HG03175 (cell line): ENCODE measurements at regions not wholly inside any gene's neighbourhood (a gene's known extent, or its start where the extent isn't known, plus 50 kb on each side); places are given as distances from the start of the nearest gene placed in this dataset.

ENCODE experiments used
- ATAC-seq: cut with Tn5 transposase; IDR thresholded peaks from one replicate; pipeline ENCODE4 v1.9.1; 2021; ENCODE audit warnings: mild to moderate bottlenecking, moderate library complexity; ENCODE audit not compliant: unreplicated experiment

DNA sequence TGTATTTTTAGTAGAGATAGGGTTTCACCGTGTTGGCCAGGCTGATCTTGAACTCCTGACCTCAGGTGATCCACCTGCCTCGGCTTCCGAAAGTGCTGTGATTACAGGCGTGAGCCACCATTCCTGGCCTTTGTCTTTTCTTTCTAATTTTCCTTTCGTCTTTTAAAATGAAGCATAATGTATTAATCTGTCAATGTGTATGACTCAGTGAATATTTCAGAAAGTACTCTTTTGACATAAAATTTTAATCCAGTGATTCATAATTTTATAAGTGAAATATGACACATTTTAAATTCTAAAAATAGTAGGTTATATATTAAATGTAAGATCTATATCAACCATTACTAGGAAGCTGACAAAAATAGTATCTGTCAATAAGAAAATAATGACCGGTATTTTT lies 1059.0 kb upstream of the PRMT6 start:
- no peak for ATAC-seq

DNA sequence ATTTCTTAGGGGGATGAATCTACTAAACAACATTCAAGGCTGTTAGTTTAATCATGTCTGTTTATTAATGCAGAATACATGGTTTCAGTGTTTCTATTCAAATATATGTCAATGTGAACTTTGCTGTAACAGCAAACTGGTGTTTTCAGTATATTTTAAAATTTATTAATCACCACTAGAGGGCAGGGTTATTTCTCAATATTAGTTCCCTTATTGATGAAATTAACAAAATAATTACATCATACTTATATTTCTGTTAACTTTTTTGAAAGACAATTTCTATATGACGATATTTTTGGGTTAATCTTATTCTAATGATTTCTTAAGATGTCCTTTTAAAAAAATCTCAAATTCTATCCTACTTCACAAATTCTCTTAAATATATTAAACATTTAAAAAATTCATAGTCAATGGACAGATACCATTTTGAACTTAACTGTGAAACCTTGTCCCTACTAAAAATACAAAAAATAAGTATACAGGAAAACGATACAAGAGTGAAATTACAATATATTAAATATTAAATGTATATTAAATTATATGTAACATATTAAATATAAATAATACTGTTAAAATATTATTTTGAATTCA lies 1034.1 kb upstream of the PRMT6 start:
- ATAC-seq = peak; percentile 47

DNA sequence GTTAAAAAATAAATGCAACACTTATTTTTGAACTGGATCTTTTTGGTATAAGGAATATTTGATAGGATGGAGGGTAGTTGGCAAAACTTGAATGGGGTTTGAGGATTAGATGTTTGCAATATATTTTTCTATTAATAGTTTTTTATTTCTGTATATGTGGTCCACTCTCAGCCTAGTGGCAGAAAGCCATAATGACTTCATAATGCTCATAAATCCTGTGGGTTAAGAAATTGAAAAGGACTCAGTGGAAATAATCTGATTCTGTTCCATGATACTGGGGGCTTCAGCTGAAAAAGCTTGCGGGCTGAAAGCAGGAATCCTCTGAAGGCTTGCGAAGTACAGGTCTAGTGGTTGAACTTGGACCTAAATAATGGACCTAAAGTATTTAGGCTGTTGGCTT lies 1028.6 kb upstream of the PRMT6 start:
- no peak for ATAC-seq

DNA sequence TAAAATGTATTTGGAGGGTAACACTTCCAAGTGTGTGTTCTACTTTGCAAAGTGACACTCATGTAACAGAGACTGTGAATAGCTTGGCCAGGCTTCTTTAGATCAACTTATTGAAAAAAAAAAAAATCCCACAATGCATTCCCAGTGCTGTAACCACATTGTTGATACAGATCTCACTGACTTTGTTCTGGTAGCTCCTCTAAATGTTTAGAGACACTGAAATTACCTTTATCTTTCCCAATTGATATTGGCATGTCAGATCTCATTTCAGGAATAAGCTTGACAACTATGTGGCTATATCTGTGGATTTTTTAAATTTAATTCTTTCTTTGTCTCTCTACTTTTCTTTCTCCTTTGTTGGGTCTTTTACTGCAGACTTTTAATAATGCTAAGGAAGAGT lies 1018.9 kb upstream of the PRMT6 start:
- ATAC-seq = no peak

DNA sequence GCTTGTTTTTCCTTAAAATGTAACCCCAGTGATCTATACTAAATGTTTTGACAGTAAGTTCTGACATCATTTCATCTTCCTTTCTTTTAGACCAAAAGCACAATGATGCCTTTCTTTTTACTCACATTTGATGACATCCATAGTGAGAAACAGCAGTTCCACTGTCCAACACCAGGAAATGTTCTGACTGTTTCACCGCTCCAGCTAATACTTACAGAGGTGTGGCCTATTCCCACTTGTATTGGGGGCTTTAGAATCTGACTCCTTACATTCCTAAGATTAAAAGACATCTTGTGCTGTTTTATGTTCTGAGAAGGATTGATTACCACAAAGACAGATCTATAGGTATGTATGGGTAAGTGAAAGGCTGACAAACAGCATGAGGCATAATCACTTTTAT lies 1018.2 kb upstream of the PRMT6 start:
- ATAC-seq = no peak

DNA sequence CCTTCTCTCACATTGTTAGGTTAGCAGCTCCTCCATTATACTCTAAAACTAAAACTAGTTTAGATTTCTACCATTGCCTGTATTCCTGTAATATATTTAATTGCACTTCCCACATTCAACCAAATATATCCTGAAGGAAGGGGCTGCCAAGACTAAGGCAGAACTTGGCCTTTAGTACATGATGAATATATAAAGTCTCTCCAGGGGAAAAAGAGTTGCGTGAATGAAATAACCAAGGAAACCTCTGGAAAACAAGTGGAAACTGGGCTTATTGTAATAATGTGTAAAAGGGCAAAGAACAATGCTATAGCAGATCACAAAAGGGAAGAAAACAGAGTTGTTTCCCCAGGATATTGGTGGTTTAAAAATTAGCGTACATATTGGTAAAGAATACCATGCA lies 1012.5 kb upstream of the PRMT6 start:
- ATAC-seq = no peak

DNA sequence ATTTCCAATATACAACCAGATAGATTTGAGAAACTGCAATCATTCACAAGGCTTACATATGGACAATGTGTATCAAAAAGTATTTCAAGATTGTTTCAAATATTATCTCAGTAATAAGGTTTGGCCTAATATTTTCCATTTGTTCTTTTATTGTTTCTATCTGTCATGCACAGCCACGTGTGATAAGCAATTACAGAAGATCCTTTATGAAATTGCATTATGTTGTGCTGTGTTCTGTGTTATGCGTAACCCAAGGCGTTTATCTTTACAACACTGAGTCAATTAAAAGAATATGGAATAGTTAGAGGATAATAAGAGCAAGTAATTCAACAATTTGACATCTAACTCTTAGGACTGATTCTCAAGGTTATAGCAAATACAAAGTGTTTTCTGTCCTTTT lies 1009.3 kb upstream of the PRMT6 start:
- no peak for ATAC-seq

DNA sequence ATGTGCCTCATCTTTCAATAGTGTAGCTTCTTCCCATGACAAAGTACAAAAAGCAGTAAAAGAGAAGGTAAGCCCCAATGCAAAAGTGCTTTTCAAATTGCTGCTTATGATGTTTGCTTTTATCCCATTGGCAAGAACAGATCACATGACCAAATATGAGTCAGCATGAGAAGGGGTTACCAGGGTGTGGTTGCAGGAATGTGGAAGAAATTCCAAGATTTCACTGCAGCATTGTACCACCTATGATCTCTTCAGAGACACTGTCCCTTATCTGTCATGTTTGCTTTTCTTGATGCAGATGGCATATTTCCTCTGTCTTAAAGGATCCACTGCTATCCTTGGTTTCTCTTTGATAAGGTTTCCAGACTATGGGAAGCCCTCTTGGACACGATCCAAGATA lies 1006.9 kb upstream of the PRMT6 start:
- no peak for ATAC-seq

DNA sequence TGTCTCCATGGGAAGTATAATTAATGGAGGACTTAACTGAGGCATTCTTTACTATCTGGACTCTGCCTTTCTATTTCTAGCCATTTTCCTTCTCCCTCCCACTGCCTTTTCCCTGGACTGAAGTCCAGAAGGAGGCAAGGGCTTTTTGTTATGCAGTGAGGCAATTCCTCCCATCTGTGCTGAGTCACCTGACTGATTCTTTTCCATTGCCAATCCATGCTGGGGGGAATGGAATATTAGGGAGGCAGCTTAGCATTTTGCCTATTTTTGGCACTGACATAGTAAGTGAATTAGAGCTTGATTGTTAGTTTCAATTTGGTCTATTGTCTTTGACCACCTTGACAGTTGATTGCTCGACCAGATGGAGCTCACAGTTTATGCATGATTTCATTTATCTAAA lies 1000.6 kb upstream of the PRMT6 start:
- no peak for ATAC-seq

DNA sequence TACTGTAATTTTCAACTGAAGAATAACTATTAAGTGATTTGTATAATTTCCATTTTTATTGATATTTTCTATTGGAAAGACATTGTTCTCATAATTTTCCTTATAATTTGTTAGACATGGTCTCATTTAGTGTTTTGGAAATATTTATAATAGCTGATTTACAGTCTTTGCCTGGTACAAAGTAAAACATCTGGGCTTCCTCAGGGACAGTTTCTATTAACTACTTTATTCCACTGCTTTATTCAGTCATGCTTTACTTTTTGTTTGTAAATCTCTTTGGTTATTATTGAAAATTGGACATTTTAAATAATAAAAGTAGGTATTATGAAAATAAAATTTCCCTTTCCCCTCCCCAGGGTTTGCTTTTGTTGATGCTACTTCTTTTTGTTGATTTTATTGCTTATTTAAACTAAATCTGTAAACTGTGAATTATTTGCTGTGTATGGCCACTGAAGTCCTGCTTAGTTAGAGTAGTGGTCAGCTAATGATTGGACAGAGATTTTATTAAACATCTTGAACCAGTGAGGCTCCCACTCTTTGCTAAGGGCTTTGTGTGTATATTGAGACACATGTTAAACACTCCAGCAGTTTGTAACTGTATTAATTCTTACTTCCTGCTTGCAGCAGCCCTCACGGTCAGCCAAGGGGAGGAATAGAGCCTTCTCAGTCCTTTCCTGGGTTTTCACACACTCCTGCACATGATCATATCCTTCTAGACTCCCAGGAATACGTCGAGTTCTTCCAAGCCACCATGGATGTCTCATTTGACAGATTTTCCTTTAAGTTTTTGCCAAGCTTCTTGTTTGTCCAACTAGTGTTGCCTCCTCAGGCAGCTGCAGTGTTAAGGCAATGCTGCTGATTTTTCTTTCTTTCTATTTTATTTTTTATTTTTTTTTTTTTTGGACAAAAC lies 994.6 kb upstream of the PRMT6 start:
- ATAC-seq = no peak

DNA sequence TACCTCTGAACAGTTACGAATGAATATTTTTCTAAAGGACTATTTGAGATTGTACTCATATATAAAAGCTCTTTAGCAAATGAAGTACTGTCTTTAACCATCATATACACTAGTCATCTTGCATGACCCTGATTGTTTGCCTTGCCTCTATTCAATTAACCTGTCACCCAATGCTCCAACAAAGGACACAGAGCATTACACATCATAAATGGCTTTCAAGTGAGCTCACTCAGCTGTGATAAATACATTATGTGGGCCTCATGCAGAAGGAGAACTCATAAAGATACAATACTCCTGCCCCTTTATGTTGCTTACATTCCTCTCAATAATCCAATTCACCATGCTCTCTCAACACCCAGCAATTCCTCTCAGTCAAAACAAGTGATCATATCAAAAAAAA lies 993.0 kb upstream of the PRMT6 start:
- ATAC-seq = no peak

DNA sequence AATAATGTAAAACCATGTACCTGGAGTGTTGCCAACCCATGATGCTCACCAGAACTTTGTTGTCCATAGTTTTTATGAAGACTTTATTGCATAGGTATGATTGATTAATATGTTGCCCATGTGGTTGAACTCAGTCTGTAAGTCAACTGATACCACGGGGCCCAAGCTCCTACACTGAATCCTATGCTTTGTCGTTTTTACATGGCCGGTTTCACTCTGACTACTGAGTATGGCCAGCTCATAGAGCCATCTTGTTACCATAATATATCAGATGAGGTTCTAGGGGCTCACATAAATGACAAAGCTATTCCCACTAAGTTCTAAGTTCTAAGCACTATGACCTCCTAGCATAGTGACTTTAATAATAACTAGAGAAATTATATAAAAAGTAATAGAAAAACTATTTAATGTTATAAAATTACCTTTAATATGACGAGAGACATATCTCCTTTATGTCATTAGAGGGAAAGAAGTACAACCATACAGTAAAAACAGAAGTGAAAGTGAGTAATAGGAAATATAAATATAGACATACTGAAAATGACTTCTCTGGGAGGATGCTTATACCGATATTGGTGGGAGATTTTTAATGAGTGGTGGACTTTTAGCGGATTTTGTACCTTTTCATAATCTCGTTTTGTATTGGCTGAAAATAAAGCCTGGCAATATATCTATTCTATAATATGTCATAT lies 983.4 kb upstream of the PRMT6 start:
- peak; percentile 87 for ATAC-seq

DNA sequence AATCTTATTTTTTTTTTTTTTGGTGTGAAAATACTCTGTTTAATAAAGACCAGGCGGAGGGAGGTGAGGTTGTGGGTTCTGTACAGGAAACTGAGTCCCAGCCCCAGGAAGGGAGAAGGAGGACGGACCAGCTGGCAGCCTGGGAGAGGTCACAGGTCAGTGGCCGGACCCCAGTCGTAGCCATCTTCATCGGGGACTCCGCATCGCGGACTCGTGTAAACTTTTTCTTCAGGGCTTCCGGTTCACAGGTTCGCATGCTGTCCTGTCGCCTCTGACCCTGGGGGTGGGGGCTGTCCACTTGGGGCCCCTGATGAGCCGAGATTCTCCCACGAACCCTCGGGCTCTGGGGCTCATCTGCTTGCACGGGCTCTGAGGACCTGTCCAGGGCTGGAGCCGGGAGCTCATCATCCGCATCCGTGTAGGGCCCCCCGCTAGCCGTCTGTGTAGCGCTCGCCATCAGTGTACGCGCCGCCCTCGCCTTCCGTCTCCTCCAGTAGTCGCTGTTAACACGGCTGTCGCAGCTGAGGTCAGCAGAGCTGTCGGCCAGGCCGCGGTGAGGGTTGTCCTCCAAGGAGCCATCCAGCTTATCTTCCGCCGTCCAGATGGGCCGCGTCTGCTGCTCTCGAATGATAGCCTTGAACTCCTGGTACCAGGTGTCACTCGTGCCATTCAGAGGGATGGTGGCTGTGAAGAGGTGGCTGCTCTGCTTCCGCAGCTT lies 975.7 kb upstream of the PRMT6 start:
- ATAC-seq = no peak

DNA sequence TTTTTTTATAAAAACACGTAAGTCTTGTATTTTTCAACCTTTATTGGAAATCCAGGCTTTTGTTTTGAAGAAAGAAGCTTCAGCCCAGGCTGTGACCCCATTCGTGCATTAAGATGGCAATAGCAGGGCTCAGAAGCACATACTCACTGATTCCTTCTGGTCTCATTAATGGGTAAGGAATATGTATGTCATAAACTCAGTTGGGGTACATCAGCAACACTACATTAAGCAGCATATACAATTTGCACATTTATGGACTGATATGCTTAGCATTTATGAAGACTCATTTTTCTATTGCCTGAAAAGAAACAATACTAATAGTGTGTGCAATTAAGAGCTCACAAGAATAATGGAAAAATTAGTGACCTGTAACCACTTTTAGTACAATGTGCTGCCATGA lies 945.4 kb upstream of the PRMT6 start:
- no peak for ATAC-seq

DNA sequence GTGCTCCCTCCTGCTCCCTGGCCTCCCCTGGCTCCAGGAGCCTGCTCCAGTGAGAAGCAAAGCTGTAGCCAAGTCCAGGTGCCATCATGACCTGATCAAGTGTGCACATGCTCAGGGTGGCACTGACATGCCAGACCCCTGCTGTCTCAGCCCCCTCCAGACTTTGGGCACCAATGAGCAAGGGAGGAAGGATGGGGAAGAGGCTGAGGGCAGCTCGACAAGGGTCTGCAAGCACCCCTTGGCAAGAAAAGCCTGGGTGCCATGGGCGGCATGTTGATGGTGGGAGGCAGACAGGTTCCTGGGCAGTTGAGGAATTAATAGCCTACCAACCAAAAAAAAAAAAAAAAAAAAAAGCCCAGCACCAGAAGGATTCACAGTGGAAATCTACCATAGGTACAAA lies 942.6 kb upstream of the PRMT6 start:
- ATAC-seq = no peak

DNA sequence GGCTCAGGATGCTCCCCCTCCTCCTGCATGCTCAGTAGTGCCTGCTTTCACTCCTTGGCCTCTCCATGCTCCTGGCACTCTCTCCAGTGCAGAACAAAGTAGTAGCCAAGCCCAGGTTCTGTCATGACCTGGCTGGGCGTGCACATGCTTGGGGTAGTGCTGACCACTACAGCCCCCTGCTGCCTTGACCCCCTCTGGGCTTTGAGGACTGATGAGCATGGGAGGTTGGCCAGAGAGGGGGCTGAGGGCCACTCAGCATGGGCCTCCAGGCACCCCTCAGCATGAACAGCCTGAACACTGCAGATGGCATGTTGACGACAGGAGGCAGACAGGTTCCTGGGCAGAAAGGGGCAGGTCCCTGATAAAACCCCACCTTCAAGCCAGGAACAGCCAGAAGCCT lies 935.7 kb upstream of the PRMT6 start:
- ATAC-seq = no peak

DNA sequence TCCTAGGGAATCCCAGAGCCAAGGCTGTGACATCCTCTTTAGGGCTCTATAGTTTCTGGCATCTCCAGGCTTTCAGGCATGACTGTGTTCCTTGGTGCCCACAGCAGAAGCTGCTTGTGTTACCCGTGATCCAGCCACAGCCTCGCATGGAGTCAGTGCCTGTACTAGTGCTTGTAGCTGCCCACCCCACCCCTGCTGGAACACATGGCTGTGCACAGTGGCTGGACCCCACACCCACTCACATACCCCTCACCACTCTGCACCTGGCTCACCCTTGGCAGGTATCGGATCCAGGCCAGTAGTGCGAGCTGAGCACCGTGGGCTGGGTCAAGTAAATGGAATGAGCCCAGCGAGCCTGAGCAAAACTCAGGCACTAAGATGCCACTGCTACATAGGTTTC lies 934.7 kb upstream of the PRMT6 start:
- ATAC-seq = no peak

DNA sequence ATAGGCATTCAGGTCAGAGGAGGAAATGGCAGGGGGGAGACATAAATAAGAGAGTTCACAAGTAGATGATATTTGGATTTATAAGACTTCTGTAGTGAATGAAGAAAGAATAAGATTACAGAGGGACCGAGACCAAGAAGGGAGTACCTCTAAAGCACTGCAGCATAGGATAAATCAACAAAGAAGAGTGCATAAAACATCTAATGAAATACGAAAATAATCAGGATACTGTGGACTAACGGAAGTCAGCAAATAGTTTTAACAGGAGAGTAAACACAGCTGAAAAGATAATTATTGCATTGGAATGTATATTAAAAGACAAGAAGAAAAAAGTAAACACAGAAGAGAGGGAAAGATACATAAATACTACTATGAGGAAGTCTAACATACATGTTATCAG lies 921.9 kb upstream of the PRMT6 start:
- ATAC-seq = no peak

DNA sequence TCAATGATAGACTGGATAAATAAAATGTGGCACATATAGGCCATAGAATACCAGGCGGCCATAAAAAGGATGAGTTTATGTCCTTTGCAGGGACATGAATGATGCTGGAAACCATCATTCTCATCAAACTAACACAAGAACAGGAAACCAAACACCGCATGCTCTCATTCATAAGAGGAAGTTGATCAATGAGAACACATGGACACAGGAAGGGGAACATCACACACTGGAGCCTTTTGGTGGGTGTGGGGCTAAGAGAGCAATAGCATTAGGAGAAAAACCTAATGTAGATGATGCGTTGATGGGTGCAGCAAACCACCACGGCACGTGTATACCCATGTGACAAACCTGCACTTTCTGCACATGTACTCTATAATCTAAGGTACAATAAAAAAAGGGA lies 883.4 kb upstream of the PRMT6 start:
- no peak for ATAC-seq

DNA sequence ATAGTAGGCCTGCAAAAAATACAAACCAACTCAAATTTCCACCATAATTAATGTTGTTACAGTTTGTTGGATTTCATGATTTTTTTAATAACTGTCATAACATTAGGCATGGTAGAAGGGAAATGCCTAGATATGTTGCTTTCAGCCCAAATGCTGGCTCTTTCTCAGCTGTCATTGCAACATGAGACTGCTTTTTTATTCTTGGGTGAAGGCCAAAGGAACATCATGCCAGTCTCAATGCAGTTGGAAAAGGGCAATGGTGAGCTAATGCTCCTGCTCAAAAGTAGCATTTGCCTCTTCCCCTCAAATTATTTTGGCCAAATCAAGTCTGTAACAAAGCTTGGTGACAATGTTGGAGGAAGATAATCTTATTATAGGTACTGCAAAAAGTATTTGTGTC lies 877.7 kb upstream of the PRMT6 start:
- ATAC-seq = no peak

DNA sequence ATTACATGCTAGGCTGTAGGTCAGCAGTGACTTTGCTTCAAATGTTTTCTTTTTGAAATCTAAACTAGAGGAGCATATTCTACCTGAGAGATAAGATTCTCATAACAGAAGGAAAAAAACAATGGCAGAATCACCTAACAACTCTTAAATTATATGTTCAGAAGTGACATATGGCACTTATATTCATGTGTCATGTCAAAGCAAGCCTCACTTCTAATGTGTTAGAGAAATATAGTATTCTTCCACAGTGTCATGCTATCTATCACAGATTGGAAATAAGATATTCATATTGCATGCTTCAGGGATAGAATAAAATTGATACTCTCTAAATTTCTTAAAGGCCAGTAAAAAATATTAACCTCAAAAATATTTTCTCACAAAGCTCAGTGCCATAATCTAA lies 874.6 kb upstream of the PRMT6 start:
- ATAC-seq = no peak
